AG10803 (cell line): ENCODE measurements at regions not wholly inside any gene's neighbourhood (a gene's known extent, or its start where the extent isn't known, plus 50 kb on each side); places are given as distances from the start of the nearest gene placed in this dataset.

Source experiments
- DNase-seq: peaks from one replicate; pipeline ENCODE4 v3.0.0; 2010; ENCODE audit warnings: low read depth
- H3K4me3 ChIP-seq: 2 replicates; pipeline ENCODE4 v1.5.1; 2011; ENCODE audit warnings: mild to moderate bottlenecking, low read length, control low read depth
- CTCF ChIP-seq: conservative IDR thresholded peaks from 2 replicates; pipeline ENCODE4 v1.5.1; 2011; ENCODE audit warnings: mild to moderate bottlenecking, low read length, control low read depth, inconsistent platforms

- no peak overlapping the region for H3K4me3 ChIP-seq
- no peak for TF ChIP-seq CTCF
- DNase-seq, result no peak
These were observed 341.5 kb downstream of the OSTF1 start for GRCh38 chr9:75429531-75430475.

GRCh38 chr9:75431375-75431774 is 343.1 kb downstream of the OSTF1 start:
- no peak overlapping the region for H3K4me3 ChIP-seq
- no peak for DNase-seq
- TF ChIP-seq CTCF, result no peak

GRCh38 chr9:75432386-75432785 is 344.1 kb downstream of the OSTF1 start:
- no peak for DNase-seq
- H3K4me3 ChIP-seq, result no peak overlapping the region
- TF ChIP-seq CTCF, result no peak

- H3K4me3 ChIP-seq, result no peak overlapping the region
- TF ChIP-seq CTCF, result no peak
- no peak for DNase-seq
These were observed 344.6 kb downstream of the OSTF1 start for GRCh38 chr9:75432888-75433287.

- no peak for TF ChIP-seq CTCF
- no peak for DNase-seq
These were observed 350.4 kb downstream of the OSTF1 start for GRCh38 chr9:75438716-75439115.

GRCh38 chr9:75440914-75441313 is 352.6 kb downstream of the OSTF1 start:
- H3K4me3 ChIP-seq, result no peak overlapping the region
- no peak for TF ChIP-seq CTCF
- DNase-seq, result no peak

More at GRCh38 chr9:75438716-75439115, 350.4 kb downstream of the OSTF1 start:
- no peak overlapping the region for H3K4me3 ChIP-seq

GRCh38 chr9:75445144-75445543 is 356.8 kb downstream of the OSTF1 start:
- no peak for TF ChIP-seq CTCF
- no peak for DNase-seq
- no peak overlapping the region for H3K4me3 ChIP-seq
